Fibroblast of pulmonary artery (primary cell): ENCODE measurements at regions not wholly inside any gene's neighbourhood (a gene's known extent, or its start where the extent isn't known, plus 50 kb on each side); places are given as distances from the start of the nearest gene placed in this dataset.

Experiments used
- DNase-seq: peaks from one replicate; pipeline ENCODE4 v3.0.0-alpha.2; 2010; ENCODE audit warnings: low read depth
- H3K4me3 ChIP-seq: replicated peaks from 2 replicates; pipeline ENCODE4 v1.5.1; 2011; ENCODE audit warnings: low read depth, mild to moderate bottlenecking, control low read depth, low read length, moderate library complexity
- TF ChIP-seq, protein P1 (sequence below): IDR thresholded peaks from 2 replicates; pipeline ENCODE4 v1.5.1; 2011; ENCODE audit warnings: mild to moderate bottlenecking, control low read depth, low read length, inconsistent platforms; ENCODE audit errors: missing control alignments

GRCh38 chr10:111865550-111865949, 318.0 kb downstream of the GPAM start:
- TF ChIP-seq, protein P1, sequence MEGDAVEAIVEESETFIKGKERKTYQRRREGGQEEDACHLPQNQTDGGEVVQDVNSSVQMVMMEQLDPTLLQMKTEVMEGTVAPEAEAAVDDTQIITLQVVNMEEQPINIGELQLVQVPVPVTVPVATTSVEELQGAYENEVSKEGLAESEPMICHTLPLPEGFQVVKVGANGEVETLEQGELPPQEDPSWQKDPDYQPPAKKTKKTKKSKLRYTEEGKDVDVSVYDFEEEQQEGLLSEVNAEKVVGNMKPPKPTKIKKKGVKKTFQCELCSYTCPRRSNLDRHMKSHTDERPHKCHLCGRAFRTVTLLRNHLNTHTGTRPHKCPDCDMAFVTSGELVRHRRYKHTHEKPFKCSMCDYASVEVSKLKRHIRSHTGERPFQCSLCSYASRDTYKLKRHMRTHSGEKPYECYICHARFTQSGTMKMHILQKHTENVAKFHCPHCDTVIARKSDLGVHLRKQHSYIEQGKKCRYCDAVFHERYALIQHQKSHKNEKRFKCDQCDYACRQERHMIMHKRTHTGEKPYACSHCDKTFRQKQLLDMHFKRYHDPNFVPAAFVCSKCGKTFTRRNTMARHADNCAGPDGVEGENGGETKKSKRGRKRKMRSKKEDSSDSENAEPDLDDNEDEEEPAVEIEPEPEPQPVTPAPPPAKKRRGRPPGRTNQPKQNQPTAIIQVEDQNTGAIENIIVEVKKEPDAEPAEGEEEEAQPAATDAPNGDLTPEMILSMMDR, result no peak
- DNase-seq, result no peak
- no peak overlapping the region for H3K4me3 ChIP-seq

GRCh38 chr10:111871458-111871857, 312.1 kb downstream of the GPAM start:
- H3K4me3 ChIP-seq, result no peak overlapping the region
- DNase-seq, result no peak
- TF ChIP-seq, protein P1, result no peak

DNA sequence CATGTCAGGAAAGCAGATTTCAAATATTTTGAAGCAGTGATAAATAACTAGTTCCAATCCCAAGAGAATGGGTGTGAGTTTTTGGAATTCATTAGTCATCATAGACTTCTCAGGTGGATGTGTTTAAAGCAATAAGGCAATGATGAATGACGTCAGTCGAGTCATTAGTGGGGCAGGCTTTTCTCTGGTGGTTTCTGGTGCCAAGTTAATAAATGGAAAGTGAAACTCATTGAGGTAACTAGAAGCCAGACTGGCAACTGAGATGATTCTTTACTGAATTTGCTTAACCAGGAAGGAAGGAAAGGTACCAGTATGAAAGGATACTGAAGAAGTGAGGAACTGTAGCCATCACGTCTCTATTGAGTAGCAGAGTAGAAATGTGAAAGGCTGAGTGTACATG, 311.0 kb downstream of the GPAM start:
- no peak for DNase-seq
- TF ChIP-seq, protein P1, result no peak
- H3K4me3 ChIP-seq, result no peak overlapping the region

DNA sequence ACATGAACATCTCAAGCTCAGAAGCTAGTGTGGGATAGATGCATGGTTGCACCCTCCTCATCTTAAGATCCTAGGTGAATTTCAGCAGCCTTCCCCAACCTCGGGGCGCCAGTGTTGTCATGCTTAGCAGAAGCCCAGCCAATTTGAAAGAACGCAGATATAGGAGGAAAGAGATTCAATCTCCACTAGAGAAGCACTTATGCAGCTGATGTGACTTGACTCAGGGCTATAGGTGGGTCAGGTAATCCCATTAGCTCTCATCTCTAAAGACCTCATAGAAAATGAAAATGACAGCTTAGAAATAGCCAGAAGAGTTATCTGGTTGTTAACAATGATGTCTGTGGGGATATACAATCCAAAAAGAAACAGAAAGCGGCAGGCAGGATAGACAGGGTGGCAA, 310.5 kb downstream of the GPAM start:
- TF ChIP-seq, protein P1, result no peak
- no peak for DNase-seq

DNA sequence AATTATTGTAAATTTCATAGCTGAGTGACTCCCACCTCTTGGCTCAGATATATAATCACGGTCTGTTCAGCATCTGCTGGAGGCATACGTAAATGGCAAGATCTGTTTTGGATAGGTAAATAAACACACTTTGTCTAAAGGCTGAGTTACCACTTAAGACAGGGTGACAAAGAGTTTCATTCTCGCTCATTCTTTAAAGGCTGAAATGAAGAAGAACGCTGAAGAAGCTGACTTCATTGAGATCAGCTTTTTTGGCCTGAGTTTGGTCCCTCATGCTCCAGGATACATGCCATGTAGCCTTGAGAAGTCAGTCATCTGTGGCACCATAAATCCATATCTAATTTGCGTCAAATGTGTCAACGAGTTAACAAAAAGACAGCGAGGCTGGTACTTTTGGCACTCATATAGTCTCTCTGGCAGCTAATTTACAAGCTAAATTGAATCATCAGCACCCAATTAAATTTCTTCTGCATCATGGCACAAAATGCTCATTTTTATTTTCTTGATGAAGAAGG, 309.9 kb downstream of the GPAM start:
- no peak overlapping the region for H3K4me3 ChIP-seq
- no peak for DNase-seq
- TF ChIP-seq, protein P1, result no peak

More for the DNA sequence above, 310.5 kb downstream of the GPAM start:
- no peak overlapping the region for H3K4me3 ChIP-seq

DNA sequence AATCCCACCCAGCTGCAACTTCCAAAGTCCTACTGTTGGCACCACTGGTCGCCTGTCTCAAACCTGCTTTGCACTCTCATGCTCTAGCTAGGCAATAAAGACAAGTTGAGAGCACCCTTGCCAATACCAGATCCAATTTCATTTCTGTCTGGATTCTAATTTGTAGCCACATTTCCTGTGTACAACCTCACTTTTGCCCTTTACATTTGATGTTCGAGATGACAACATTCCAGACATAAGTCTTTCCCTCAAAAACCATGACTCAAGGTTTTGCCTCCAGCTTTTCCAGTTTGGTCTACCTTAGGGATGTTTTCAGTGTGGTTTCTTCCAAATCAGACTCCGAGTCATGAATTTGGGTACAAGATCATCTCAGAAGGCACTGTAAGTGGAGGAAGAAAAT, 309.0 kb downstream of the GPAM start:
- TF ChIP-seq, protein P1, result no peak

DNA sequence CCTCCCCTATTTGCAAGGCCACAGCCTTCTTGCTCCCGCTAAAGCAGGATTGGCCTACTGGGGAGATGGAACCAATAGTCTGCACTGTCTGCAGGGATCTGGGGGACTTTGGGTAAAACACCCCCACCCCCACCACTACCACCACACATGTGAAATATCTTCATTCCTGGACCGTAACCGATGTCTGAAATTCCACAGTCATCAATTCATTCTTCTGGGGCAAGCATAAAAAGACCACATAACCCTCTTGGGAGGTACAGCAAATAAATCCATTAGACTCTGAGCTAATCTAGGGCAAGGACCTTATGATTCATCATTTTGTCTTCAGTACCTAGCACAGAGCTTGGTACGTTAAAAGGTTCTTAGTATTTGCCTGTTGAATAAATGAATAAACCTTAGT, 307.8 kb downstream of the GPAM start:
- TF ChIP-seq, protein P1, result no peak
- H3K4me3 ChIP-seq, result no peak overlapping the region
- no peak for DNase-seq

More for the DNA sequence above, 309.0 kb downstream of the GPAM start:
- no peak for DNase-seq
- H3K4me3 ChIP-seq, result no peak overlapping the region
